ENCODE measurements at regions not wholly inside any gene's neighbourhood (a gene's known extent, or its start where the extent isn't known, plus 50 kb on each side); places are given as distances from the start of the nearest gene placed in this dataset.

DNA sequence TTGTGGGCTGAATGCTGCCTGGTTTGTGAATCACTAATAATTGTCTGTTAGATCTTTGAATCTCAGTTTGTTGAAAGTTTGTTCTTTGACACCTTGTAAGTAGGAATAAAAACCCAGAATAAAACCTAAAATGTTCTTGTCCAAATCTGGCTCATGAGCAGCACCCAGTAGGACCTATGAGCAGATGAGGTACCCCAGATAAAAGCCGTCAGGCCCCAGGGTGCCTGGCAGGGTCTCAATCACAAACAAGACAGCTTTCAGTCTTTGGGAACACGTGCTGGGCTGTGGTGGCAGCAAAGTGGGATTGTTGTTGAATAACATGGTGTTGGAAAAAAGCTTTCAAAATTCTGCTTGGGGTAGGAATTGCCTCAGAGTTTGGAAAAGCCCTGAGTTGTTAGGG is 52.1 kb upstream of the ECI2 start:
- TF ChIP-seq EZH2 (IDR thresholded peaks at IDR 0.05) (no peak), POLR2AphosphoS5 (IDR thresholded peaks at IDR 0.05; ENCODE audit: borderline replicate concordance, low read depth, low read length) (no peak)

Measured in SK-N-MC (cell line).